ENCODE measurements at regions not wholly inside any gene's neighbourhood (a gene's known extent, or its start where the extent isn't known, plus 50 kb on each side); places are given as distances from the start of the nearest gene placed in this dataset.

GRCh38 chr6:144714021-144714712, 429.0 kb downstream of the UTRN start:
- TF ChIP-seq CTCF (IDR thresholded peaks at IDR 0.05) (no peak), POLR2AphosphoS5 (IDR thresholded peaks at IDR 0.05; ENCODE audit: low read depth, low read length) (no peak), REST (IDR thresholded peaks at IDR 0.05; ENCODE audit: insufficient read depth in 1 of 2, low read depth in 2 of 2, low read length in 1 of 2) (no peak), TCF7L2 (IDR thresholded peaks at IDR 0.05; ENCODE audit: low read depth, low read length) (no peak)
